HG03520 (cell line): ENCODE measurements at regions not wholly inside any gene's neighbourhood (a gene's known extent, or its start where the extent isn't known, plus 50 kb on each side); places are given as distances from the start of the nearest gene placed in this dataset.

Source experiments
- ATAC-seq: cut with Tn5 transposase; IDR thresholded peaks from one replicate; pipeline ENCODE4 v1.9.1; 2021; ENCODE audit warnings: mild to moderate bottlenecking, moderate library complexity; ENCODE audit not compliant: unreplicated experiment

DNA sequence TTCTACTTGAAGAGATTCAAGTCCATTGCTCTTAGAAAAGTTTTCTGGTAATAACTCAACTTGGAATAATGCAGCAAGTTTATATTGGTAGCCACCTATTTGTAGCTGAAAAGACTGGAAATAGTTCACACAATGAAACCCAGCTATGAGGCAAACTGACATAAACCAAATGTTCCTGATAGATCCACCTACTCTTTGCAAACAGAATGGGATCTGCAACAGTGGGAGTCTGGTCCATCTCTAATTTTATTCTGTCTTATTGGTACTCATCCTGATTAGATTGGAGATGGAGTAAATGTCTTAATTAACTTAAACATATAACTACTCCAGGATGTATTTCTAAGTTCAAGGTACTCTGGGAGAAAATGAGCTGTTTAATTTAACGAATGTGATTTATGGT, 438.0 kb downstream of the OLFM4 start:
- no peak for ATAC-seq

GRCh38 chr13:53473397-53473796, 444.8 kb downstream of the OLFM4 start:
- no peak for ATAC-seq

GRCh38 chr13:53474878-53475277, 446.3 kb downstream of the OLFM4 start:
- ATAC-seq, result no peak

DNA sequence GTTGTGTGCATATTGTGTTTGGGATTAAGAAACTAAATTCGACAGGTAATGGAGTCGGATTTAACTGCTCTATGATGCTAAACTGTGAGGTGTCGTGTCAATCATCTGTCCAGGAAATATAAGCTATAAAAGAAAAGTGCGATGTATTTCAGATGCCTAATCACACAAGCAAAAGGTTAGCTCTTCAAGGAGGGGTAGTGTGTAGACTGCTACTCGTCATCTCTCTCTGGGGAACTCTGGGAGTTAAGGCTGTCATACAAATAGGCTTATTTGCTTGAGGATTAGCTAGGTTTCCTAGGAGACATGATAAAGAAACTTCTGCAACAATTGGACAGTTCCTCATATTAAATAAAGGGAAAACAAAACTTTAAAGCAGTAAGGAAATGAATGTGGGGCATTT, 462.1 kb downstream of the OLFM4 start:
- no peak for ATAC-seq

GRCh38 chr13:53494406-53494805, 465.8 kb downstream of the OLFM4 start:
- no peak for ATAC-seq

DNA sequence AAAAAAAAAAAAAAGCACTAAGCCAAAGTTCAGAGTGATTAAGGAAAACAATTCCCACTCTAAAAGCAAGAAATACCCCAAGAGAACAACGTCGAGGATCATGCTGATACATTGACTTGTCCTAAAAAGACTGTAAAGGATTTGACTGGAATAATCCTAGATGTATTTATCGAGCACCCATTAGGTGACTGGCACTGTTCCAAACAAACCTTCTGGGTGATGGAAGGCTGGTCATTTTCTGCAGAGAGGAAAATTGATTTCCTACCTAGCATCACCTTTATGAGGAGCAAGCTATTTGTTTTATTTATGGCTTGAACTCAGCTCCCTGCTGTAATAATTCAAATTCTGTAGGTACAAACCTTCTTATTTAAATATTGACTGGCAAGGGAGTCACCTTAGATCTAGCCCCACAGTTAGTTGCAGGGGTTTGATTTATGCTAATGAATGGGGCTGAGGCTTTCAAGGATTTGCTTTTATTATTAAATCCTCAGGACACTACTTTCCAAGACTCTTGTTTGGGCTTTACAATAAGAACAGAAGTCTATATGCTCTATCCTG, 471.0 kb downstream of the OLFM4 start:
- no peak for ATAC-seq

DNA sequence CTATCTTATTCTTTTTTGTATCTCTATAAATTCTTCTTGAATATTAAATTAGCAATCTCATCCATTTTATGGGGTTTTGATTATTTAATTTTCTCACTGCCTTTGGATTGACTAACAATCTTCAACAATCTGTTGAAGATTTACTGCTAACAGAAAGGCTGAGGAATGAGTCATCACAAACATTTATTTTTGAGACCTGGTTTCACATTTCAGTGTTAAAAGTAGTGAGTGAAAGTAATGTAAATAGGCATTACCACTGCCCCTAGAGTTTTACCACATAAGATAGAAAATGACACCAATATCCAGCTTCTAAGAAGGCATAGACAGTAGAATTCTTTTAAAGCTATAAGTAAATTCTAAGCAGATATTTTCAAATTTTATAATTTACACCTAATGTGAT, 472.8 kb downstream of the OLFM4 start:
- peak; percentile 85 for ATAC-seq

DNA sequence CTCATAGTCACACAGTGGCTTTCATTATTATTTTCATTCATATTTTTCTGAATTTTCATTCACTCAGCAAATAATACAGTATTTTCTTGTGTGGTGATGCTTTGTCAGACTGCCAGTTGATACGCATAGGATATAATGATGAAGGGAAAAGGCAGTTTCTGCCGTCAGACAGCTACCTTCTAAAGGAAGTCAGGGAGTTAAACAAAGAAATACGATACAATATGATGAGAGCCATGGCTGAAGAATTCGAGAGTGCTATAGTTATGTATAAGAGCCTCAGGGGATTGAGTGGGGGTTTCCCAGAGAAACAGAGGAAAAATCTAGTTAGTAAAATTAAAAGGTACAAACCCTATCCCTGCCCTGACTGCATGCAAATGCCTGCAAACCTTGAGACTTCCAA, 479.1 kb downstream of the OLFM4 start:
- ATAC-seq, result no peak

- ATAC-seq, result no peak
Measured at GRCh38 chr13:53512635-53513034, 484.0 kb downstream of the OLFM4 start.

DNA sequence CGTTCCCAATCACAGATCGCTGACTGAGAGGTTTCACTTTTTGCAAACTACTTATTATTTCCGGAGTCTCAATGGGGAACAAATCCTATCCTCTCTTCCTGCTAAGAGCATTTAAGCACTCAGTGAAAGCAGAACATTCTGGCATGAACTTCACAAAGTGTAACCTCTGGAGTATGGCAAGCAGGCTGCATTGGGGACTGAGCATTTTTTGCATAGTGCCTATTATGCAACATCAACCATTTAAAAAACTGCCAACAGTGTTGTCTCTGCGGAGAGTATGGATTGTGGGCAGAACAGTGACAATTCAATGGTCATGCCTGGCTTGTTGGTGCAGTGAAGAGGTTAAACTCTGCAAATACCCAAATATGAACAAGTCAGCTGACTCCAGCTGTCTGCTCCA, 484.6 kb downstream of the OLFM4 start:
- ATAC-seq, result no peak

DNA sequence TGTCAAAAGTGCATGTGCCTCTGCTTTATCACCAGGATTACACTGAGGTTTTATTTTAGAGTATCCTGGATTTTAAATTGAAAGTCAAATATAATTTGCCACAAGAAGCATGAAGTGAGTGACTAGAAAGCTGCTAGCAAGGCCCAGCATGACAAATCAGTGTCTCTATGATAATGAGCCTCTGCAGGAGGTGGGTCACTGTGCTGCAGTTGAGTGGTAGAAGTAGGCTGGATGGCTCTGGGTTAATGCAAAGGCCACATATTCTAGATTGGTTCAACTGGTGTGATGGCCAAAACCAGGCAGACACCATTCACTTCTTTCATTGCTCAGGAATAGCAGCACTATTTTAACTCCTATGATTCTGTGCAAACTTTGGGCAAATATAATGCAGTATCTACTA, 491.5 kb downstream of the OLFM4 start:
- no peak for ATAC-seq

- ATAC-seq, result no peak
Measured at GRCh38 chr13:53522034-53522433, 493.4 kb downstream of the OLFM4 start.

DNA sequence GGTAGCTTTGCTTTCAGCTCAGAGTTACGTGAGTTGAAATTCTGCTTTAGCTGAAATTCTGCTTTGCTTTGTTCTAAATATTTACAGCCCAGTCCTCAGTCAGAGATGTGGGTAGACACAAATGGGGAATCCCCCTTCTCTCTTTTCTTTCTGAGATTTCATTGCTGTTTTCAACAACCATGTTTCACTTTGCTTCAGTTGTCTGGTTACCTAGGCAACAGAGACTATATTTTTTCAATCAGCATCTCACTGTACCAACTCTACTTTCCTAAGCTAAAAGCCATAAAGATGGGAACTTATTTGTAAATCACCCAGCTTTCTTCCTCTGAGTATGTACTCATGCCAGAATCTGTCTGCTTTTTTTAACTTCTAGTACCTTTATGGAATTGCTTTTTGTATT, 509.0 kb downstream of the OLFM4 start:
- ATAC-seq, result no peak

DNA sequence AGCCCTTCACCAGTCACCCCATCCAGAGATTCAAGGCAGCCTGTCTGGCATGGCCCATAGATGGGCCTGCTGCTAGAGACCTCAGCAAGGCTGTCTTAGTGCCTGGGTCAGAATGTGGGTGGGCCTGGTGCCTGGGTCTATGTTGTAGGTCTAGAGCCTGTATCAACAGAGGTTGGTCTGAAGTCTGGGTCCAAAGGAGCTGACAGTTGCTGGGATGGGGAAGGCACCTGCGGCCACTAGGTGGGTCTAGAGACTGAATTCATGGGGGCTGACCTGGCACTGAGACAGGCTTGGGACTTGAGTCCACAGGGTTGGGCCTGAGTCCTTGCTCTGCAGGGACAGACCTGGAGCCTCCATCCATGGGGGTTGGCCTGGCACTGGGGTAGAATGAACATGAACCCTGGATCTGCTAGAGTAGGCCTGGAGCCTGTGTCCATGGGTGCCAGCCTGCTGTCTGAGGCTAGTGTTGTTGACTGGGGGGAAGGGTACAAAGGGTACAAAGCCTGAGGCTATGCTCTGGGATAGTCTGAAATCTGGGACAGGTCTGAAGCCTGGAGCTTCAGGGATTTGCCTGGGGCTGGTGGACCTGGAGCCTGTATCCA, 516.8 kb downstream of the OLFM4 start:
- no peak for ATAC-seq

GRCh38 chr13:53560556-53560955, 531.9 kb downstream of the OLFM4 start:
- no peak for ATAC-seq

DNA sequence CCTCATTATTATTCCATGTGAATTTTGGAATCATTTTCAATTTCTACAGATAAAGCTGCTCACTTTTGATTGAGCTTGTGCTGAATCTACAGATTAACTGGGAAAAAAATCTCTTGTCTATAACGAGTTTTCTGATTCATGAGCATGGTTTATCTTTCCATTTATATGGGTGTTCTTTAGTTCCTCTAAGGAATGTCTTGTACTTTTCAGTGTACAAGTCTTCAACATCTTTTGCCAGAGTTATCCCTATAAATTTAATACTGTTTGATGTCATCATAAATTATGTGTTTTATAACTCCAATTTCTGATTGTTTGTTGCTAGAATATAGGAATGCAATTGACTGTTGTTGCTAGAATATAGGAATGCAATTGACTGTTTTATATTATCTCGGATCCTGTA, 533.8 kb downstream of the OLFM4 start:
- ATAC-seq, result no peak

GRCh38 chr13:53568491-53568890, 539.9 kb downstream of the OLFM4 start:
- no peak for ATAC-seq

DNA sequence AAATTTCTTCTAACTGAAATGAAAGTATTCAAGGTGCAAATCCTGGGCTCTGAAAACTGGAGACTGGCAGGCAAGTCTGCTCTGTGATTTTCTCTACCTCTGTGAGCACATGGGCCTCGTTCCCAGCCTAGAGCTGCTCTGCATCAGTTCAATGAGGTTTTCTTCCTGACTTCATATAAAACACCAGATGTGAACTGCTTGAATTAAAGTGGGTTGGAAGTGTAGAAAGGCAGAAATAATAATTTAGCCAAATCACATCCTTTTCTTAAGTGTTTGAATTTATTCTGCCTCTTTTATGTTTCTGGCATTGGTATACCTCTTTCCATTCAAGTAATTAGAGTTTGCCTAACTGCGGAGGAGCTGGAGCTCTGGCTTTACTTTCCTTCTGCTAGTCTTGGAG, 540.8 kb downstream of the OLFM4 start:
- no peak for ATAC-seq

GRCh38 chr13:53601113-53601512, 572.5 kb downstream of the OLFM4 start:
- no peak for ATAC-seq

GRCh38 chr13:53605326-53605725, 576.7 kb downstream of the OLFM4 start:
- no peak for ATAC-seq

GRCh38 chr13:53612200-53612599, 583.6 kb downstream of the OLFM4 start:
- ATAC-seq, result no peak

DNA sequence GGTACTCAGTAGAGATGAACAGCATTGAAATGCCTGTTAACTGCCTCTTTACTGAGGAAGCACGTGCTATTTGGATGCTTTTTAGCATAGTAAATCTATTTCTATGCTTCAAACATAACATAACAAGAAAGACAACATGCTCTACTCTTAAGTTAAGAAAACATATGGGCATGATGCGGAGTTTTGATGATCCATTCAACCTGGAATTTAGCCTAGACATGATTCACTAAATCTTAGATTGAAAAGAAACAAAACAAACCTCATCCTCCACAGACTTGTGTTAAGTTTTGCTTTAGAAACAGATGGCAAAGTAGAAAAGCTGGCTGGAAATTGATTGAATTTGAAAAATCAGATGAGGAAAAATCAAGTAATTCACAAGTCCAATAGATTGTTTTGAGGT, 593.8 kb downstream of the OLFM4 start:
- ATAC-seq, result no peak

DNA sequence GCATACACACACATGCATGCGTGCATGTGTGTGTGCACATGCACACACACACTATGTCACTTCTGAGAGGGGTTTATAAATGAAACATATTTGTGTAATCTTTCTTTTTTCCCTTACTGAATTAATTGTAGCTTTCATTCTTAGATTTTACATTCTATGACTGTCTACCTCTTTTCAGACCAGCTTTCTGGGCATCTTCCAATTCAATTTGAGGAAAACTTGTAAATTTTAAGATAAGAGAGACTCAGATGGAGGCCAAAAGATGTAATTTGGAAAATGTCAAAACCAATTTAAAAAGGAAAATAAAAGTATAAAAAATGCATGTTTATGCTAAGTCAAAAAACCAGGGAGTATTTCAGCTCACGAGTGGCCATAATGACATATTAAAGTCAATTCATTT, 594.5 kb downstream of the OLFM4 start:
- ATAC-seq, result no peak
